Neural progenitor cell (in vitro differentiated cells): ENCODE measurements at regions not wholly inside any gene's neighbourhood (a gene's known extent, or its start where the extent isn't known, plus 50 kb on each side); places are given as distances from the start of the nearest gene placed in this dataset.

Experiments used
- DNase-seq: peaks from one replicate; pipeline ENCODE4 v3.0.0-alpha.2; 2016; ENCODE audit warnings: low spot score
- H2AFZ ChIP-seq: fragments of 200-600 bp; sonication (generic); replicated peaks from 2 replicates; pipeline ENCODE4 v1.6.1; 2016; ENCODE audit warnings: antibody characterized with exemption
- H3F3A ChIP-seq: fragments of 200-600 bp; sonication (generic); 2 replicates; pipeline ENCODE4 v1.6.1; 2016; ENCODE audit warnings: antibody characterized with exemption, low read depth
- H3K27ac ChIP-seq: fragments of 200-600 bp; sonication (generic); 2 replicates; pipeline ENCODE4 v1.5.1; 2016; ENCODE audit warnings: mild to moderate bottlenecking
- H3K27me3 ChIP-seq: fragments of 200-600 bp; sonication (generic); 2 replicates; pipeline ENCODE4 v1.6.1; 2016; ENCODE audit warnings: mild to moderate bottlenecking, moderate library complexity
- H3K36me3 ChIP-seq: fragments of 200-600 bp; sonication (generic); 2 replicates; pipeline ENCODE4 v1.5.1; 2016
- H3K4me1 ChIP-seq: fragments of 200-600 bp; sonication (generic); 2 replicates; pipeline ENCODE4 v1.6.1; 2016; ENCODE audit warnings: mixed run types
- H3K4me2 ChIP-seq: fragments of 200-600 bp; sonication (generic); 2 replicates; pipeline ENCODE4 v1.6.1; 2016
- H3K4me3 ChIP-seq: fragments of 200-600 bp; sonication (generic); 2 replicates; pipeline ENCODE4 v1.5.1; 2016
- H3K79me2 ChIP-seq: fragments of 200-600 bp; sonication (generic); 2 replicates; pipeline ENCODE4 v1.6.1; 2016; ENCODE audit warnings: low read depth
- H3K9ac ChIP-seq: fragments of 200-600 bp; sonication (generic); 2 replicates; pipeline ENCODE4 v1.6.1; 2016
- H3K9me3 ChIP-seq: fragments of 200-600 bp; sonication (generic); 2 replicates; pipeline ENCODE4 v1.5.1; 2016; ENCODE audit warnings: low read depth
- H4K20me1 ChIP-seq: fragments of 200-600 bp; sonication (generic); 2 replicates; pipeline ENCODE4 v1.6.1; 2016; ENCODE audit warnings: low read depth
- H3K27ac Mint-ChIP-seq: 3 replicates; pipeline ENCODE4 v1.8.0; 2021; ENCODE audit warnings: mixed read lengths
- H3K27me3 Mint-ChIP-seq: 2 replicates; pipeline ENCODE4 v1.8.0; 2022; ENCODE audit warnings: low read depth, mild to moderate bottlenecking, inconsistent platforms, moderate library complexity, mixed read lengths; ENCODE audit not compliant: insufficient read depth
- H3K36me3 Mint-ChIP-seq: 3 replicates; pipeline ENCODE4 v1.8.0; 2021; ENCODE audit warnings: mixed read lengths
- H3K4me1 Mint-ChIP-seq: 3 replicates; pipeline ENCODE4 v1.8.0; 2021; ENCODE audit warnings: mixed read lengths
- H3K4me3 Mint-ChIP-seq: 3 replicates; pipeline ENCODE4 v1.8.0; 2021; ENCODE audit warnings: mild to moderate bottlenecking, moderate library complexity, mixed read lengths
- H3K9me3 Mint-ChIP-seq: 3 replicates; pipeline ENCODE4 v1.8.0; 2020; ENCODE audit warnings: mixed read lengths
- CTCF ChIP-seq: fragments of 200-600 bp; sonication (generic); IDR thresholded peaks from 2 replicates; pipeline ENCODE4 v1.5.1; 2017; ENCODE audit warnings: antibody characterized with exemption, mild to moderate bottlenecking
- EZH2 ChIP-seq: fragments of 200-600 bp; sonication (generic); IDR thresholded peaks from 2 replicates; pipeline ENCODE4 v1.6.1; 2017; ENCODE audit warnings: antibody characterized with exemption, mild to moderate bottlenecking, moderate library complexity
- EZH2phosphoT487 ChIP-seq: fragments of 200-600 bp; sonication (generic); IDR thresholded peaks from 2 replicates; pipeline ENCODE4 v1.6.1; 2017; ENCODE audit warnings: antibody characterized with exemption

- no peak overlapping the region for H3K4me3 Mint-ChIP-seq
Observed at GRCh38 chr13:108020027-108020426, 195.3 kb downstream of the LIG4 start.

DNA sequence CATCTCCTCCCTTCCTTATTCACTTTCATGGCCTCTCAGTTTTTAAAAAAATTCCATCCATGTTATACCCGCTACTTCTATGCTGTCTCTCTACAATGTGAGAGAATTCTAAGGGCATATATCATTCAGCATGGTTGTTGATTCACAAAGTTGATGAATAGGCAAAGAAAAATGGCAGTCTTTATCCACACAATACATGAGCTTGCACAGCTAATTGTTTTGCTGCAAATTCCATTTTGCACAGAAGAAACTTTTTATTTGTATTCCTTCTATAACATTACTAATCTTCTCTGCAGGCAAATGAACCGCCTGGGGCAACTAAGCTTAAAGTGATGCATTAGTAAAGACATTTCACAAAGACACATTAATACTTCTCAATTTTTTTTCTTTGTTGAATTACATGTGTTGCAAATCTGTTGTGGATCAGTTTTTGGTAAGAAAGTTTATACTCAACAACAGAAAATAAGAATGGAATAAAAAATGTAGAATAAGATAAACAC is 196.9 kb downstream of the LIG4 start:
- Histone ChIP-seq H3K79me2 (no peaks in the 10 kb centered on the region), H3K36me3 (no peaks in the 10 kb centered on the region), H3K4me1 (no peaks in the 10 kb centered on the region), H3K9ac (no peak overlapping the region), H3K4me3 (no peak overlapping the region), H3K9me3 (no peaks in the 10 kb centered on the region), H3F3A (no peaks in the 10 kb centered on the region), H4K20me1 (no peaks in the 10 kb centered on the region), H2AFZ (no peak overlapping the region), H3K27ac (no peak overlapping the region), H3K27me3 (no peaks in the 10 kb centered on the region), H3K4me2 (no peak overlapping the region)
- no peaks in the 10 kb centered on the region for H3K4me1 Mint-ChIP-seq
- H3K27me3 Mint-ChIP-seq, result peaks cover 2% of the 10 kb centered on the region
- no peak overlapping the region for H3K4me3 Mint-ChIP-seq
- TF ChIP-seq EZH2phosphoT487 (no peak), CTCF (no peak), EZH2 (no peak)
- no peaks in the 10 kb centered on the region for H3K36me3 Mint-ChIP-seq
- no peak for DNase-seq
- peaks cover 12% of the 10 kb centered on the region for H3K9me3 Mint-ChIP-seq
- no peak overlapping the region for H3K27ac Mint-ChIP-seq

More at GRCh38 chr13:108020027-108020426, 195.3 kb downstream of the LIG4 start:
- no peak for DNase-seq
- no peaks in the 10 kb centered on the region for H3K4me1 ChIP-seq
- TF ChIP-seq CTCF, result no peak
- no peak for TF ChIP-seq EZH2phosphoT487
- no peak for TF ChIP-seq EZH2
- no peaks in the 10 kb centered on the region for H3K27me3 ChIP-seq
- H3K36me3 ChIP-seq, result no peaks in the 10 kb centered on the region
- no peak overlapping the region for H3K4me2 ChIP-seq
- no peaks in the 10 kb centered on the region for H3F3A ChIP-seq
- H4K20me1 ChIP-seq, result no peaks in the 10 kb centered on the region
- H3K4me3 ChIP-seq, result no peak overlapping the region
- no peak overlapping the region for H3K9ac ChIP-seq
- no peaks in the 10 kb centered on the region for H3K4me1 Mint-ChIP-seq
- no peaks in the 10 kb centered on the region for H3K79me2 ChIP-seq
- peaks cover 12% of the 10 kb centered on the region for H3K9me3 Mint-ChIP-seq
- no peaks in the 10 kb centered on the region for H3K36me3 Mint-ChIP-seq
- H3K27ac Mint-ChIP-seq, result no peak overlapping the region
- no peaks in the 10 kb centered on the region for H3K9me3 ChIP-seq
- no peak overlapping the region for H2AFZ ChIP-seq
- no peak overlapping the region for H3K27ac ChIP-seq
- H3K27me3 Mint-ChIP-seq, result peaks cover 2% of the 10 kb centered on the region

GRCh38 chr13:108006619-108007018 is 208.7 kb downstream of the LIG4 start:
- Mint-ChIP-seq H3K27ac (no peak overlapping the region), H3K4me1 (no peaks in the 10 kb centered on the region), H3K27me3 (no peaks in the 10 kb centered on the region), H3K36me3 (no peaks in the 10 kb centered on the region), H3K4me3 (no peak overlapping the region), H3K9me3 (no peaks in the 10 kb centered on the region)
- Histone ChIP-seq H3F3A (no peaks in the 10 kb centered on the region), H3K9ac (no peak overlapping the region), H2AFZ (no peak overlapping the region), H3K9me3 (no peaks in the 10 kb centered on the region), H3K4me1 (peaks cover 3% of the 10 kb centered on the region), H3K27ac (no peak overlapping the region), H3K36me3 (no peaks in the 10 kb centered on the region), H3K4me2 (no peak overlapping the region), H3K27me3 (no peaks in the 10 kb centered on the region), H4K20me1 (no peaks in the 10 kb centered on the region), H3K4me3 (no peak overlapping the region), H3K79me2 (no peaks in the 10 kb centered on the region)
- DNase-seq, result no peak
- TF ChIP-seq EZH2 (no peak), EZH2phosphoT487 (no peak), CTCF (no peak)
